GM12864 (cell line): ENCODE measurements at regions not wholly inside any gene's neighbourhood (a gene's known extent, or its start where the extent isn't known, plus 50 kb on each side); places are given as distances from the start of the nearest gene placed in this dataset.

Source experiments
- DNase-seq: peaks from one replicate; pipeline ENCODE4 v3.0.0-alpha.2; 2011; ENCODE audit warnings: low read depth
- H3K4me3 ChIP-seq: 2 replicates; pipeline ENCODE4 v1.5.1; 2011; ENCODE audit warnings: mild to moderate bottlenecking, low read depth, low read length, control low read depth
- TF ChIP-seq, protein P1 (sequence below): IDR thresholded peaks from 2 replicates; pipeline ENCODE4 v1.5.1; 2011; ENCODE audit warnings: low read depth, mild to moderate bottlenecking, moderate library complexity, low read length, control low read depth, inconsistent platforms; ENCODE audit errors: missing control alignments

DNA sequence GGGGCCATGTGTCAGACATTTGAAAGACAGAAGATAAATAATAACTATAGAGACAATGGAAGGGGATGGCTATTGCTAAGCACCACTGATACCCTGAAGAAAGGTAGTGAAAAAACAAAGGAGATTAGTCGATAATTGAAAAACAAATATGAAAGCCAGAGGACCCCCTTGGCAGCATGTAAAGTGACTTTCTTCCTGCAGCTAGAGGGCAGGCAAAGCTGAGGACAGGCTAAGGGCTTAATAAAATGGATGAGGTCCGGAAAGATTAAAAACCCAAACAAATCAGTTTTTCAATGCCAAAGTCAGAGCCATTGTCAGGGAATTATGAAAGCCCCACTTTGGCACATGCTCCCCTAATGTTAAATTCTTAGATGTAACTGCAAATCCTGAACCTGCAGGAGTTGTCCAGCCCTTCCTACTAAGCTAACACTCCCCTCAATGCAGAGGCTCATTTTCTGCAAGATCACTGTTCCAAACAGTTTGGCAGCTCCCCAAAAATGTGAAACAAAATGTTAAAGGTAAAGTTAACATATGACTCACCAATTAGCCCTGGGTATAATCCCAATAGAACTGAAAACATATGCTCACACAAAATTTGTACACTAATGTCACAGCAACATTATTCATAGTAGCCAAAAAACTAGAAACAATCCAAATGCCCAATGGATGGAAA is 1177.9 kb downstream of the GRIK2 start:
- H3K4me3 ChIP-seq: no peak overlapping the region
- DNase-seq: no peak

DNA sequence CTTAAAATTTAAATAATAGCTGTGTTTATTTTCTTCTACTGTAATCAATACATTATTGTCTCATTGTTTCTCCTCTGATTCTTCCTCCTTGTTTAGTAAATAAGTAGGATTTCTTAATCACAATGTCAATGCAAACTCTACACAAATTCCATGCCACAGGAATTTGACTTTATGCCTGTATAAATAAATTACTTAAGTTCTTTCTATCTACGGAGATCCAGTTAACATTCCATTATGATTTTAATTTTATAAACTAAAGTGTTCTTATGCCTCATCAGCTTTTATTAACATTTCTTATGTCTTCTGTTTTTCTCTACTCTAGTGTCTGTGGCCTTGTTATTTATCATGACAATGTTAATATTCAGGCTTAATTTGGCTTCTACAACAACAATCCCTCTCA is 1169.2 kb downstream of the GRIK2 start:
- H3K4me3 ChIP-seq: no peak overlapping the region
- DNase-seq: no peak
- TF ChIP-seq, protein P1, sequence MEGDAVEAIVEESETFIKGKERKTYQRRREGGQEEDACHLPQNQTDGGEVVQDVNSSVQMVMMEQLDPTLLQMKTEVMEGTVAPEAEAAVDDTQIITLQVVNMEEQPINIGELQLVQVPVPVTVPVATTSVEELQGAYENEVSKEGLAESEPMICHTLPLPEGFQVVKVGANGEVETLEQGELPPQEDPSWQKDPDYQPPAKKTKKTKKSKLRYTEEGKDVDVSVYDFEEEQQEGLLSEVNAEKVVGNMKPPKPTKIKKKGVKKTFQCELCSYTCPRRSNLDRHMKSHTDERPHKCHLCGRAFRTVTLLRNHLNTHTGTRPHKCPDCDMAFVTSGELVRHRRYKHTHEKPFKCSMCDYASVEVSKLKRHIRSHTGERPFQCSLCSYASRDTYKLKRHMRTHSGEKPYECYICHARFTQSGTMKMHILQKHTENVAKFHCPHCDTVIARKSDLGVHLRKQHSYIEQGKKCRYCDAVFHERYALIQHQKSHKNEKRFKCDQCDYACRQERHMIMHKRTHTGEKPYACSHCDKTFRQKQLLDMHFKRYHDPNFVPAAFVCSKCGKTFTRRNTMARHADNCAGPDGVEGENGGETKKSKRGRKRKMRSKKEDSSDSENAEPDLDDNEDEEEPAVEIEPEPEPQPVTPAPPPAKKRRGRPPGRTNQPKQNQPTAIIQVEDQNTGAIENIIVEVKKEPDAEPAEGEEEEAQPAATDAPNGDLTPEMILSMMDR: no peak

More for the DNA sequence above, 1177.9 kb downstream of the GRIK2 start:
- TF ChIP-seq, protein P1: no peak

DNA sequence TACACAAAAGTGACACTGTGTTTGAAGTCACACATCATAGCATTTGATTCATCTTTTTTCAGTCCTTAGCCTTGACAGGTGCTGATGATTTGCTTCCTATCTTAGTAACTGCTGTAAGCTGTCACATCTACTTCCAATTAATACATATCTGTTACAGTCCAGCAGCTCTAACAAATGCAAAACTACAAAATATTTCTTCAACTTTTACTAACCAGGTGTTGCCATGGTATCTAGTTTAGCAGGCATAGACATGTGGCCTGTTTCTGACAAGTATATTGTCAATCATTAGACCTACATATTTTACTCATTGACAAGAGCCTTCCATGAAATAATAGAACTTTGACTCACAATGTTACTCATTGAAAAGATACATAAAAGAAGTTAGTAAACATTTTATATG is 1159.7 kb downstream of the GRIK2 start:
- H3K4me3 ChIP-seq: no peak overlapping the region
- no peak for DNase-seq
- TF ChIP-seq, protein P1: no peak

DNA sequence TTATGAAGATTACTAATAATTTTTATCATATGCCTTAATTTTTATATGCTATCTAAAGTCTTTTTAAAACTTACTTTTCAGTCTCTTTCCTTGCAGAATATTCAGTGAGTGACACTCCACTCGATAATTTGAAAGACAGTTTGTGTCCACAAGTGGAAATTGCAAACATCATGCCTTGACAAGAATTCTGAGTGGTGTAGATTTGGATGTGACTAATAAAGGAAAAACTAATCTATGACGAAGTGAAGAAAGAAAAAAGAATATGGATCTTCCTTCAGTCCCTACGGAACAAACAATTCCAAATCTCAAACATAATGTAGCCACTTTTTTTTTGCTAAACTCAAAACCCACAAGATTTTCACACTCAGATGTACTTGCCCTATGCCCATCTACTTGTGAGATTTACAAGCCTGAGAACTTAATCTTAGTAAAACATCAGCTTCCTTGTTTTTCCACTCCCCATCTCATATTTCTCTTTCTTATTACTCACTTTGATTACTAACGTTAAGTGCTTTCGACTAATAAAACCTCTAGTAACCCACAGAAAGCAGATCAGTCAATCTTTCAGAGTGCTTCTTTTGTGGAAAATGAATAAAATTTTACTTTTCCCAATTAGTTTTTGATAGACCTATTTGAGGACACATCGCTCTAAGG is 1155.8 kb downstream of the GRIK2 start:
- TF ChIP-seq, protein P1: no peak
- H3K4me3 ChIP-seq: no peak overlapping the region
- no peak for DNase-seq

DNA sequence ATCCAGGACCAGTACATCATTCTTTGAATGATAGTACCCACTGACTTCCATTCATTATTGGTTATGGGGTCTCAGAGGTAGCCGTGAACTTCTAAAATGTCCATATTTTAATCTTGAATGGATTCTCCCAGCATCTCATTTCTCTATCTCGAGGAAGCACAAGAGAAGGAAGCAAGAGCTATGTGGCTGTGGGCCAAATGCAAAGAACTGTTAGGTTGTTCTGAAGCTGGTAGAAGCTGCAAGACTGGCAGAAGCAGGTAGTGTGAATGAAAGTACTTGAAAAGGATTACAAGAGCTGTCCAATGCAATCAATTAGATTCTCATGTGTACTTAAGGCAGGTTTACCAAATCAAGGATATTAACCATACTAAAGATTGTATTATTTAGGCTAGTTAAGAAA is 1131.8 kb downstream of the GRIK2 start:
- TF ChIP-seq, protein P1: no peak
- DNase-seq: no peak
- H3K4me3 ChIP-seq: no peak overlapping the region

DNA sequence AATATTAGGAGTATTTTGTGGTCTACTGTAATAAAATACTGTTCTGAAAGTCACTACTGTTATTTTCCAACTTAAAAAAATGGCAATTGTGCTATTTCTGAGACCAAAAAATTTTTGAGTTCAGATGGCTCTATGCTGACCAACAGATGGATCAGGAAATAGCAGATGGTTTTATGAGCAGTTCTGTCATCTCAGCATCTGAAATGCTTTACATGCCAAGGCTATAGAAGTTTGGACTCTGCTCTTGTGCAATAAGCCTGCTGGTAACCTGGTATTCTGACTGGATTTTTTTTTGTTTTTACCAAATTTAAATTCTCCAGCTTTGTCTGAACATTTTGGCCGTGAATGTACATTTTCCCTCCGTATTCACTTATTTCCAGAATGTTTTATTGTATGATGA is 1127.5 kb downstream of the GRIK2 start:
- no peak overlapping the region for H3K4me3 ChIP-seq
- TF ChIP-seq, protein P1: no peak
- no peak for DNase-seq

DNA sequence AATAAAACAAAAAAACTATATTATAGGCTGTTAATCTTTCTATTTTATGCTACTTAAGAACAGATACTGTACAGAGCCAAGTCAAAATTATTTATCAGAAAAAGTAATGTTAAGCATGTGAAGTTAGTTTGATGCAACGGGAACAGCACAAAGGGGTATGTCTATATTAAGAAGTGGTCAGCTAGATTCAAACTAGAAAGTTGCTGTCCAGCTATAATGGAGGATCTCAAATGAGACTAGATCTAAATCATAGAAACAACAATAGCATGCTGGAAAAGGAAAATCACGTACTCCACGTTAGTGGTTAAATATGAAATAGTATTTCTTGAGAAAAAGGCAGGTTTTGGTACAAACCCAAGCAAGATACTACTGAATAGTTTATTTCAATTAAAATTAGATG is 1124.0 kb downstream of the GRIK2 start:
- H3K4me3 ChIP-seq: no peak overlapping the region
- TF ChIP-seq, protein P1: no peak
- DNase-seq: no peak
